H9 (cell line): ENCODE measurements at regions not wholly inside any gene's neighbourhood (a gene's known extent, or its start where the extent isn't known, plus 50 kb on each side); places are given as distances from the start of the nearest gene placed in this dataset.

Experiments
- DNase-seq: peaks from one replicate; pipeline ENCODE4 v3.0.0-alpha.2; 2017
- H2AFZ ChIP-seq: one replicate; pipeline ENCODE4 v1.6.1; 2013; ENCODE audit warnings: mild to moderate bottlenecking, low read length, control low read depth, moderate library complexity
- H2AK5ac ChIP-seq: 2 replicates; pipeline ENCODE4 v1.6.1; 2013; ENCODE audit warnings: low read length, control low read depth, mixed read lengths; ENCODE audit not compliant: insufficient read length
- H2BK120ac ChIP-seq: one replicate; pipeline ENCODE4 v1.6.1; 2013; ENCODE audit warnings: low read depth, mild to moderate bottlenecking, low read length, control low read depth, inconsistent platforms; ENCODE audit not compliant: poor library complexity, severe bottlenecking
- H2BK12ac ChIP-seq: 2 replicates; pipeline ENCODE4 v1.6.1; 2013; ENCODE audit warnings: low read length, control low read depth, mixed read lengths, low read depth; ENCODE audit not compliant: insufficient read length
- H2BK15ac ChIP-seq: 2 replicates; pipeline ENCODE4 v1.6.1; 2013; ENCODE audit warnings: low read depth, low read length, control low read depth
- H2BK20ac ChIP-seq: one replicate; pipeline ENCODE4 v1.6.1; 2013; ENCODE audit warnings: low read depth, mild to moderate bottlenecking, low read length, control low read depth, inconsistent platforms; ENCODE audit not compliant: poor library complexity, severe bottlenecking
- H2BK5ac ChIP-seq: 2 replicates; pipeline ENCODE4 v1.6.1; 2013; ENCODE audit warnings: low read length, control low read depth, mixed read lengths; ENCODE audit not compliant: insufficient read length
- H3K14ac ChIP-seq: 2 replicates; pipeline ENCODE4 v1.6.1; 2013; ENCODE audit warnings: low read length, control low read depth; ENCODE audit not compliant: insufficient read depth
- H3K18ac ChIP-seq: 2 replicates; pipeline ENCODE4 v1.6.1; 2013; ENCODE audit warnings: low read depth, mild to moderate bottlenecking, mixed read lengths, low read length, control low read depth; ENCODE audit not compliant: insufficient read length
- H3K23ac ChIP-seq: 2 replicates; pipeline ENCODE4 v1.6.1; 2013; ENCODE audit warnings: low read length, control low read depth, mixed read lengths, low read depth; ENCODE audit not compliant: insufficient read length
- H3K23me2 ChIP-seq: 2 replicates; pipeline ENCODE4 v1.6.1; 2013; ENCODE audit warnings: low read depth, mild to moderate bottlenecking, mixed read lengths, low read length, control low read depth; ENCODE audit not compliant: insufficient read length, poor library complexity, severe bottlenecking
- H3K27ac ChIP-seq: 2 replicates; pipeline ENCODE4 v1.5.1; 2013; ENCODE audit warnings: low read length, control low read depth, mixed read lengths, low read depth; ENCODE audit not compliant: insufficient read length
- H3K27me3 ChIP-seq: 2 replicates; pipeline ENCODE4 v1.6.1; 2013; ENCODE audit warnings: low read length, control low read depth, inconsistent platforms; ENCODE audit not compliant: insufficient read depth
- H3K4ac ChIP-seq: 2 replicates; pipeline ENCODE4 v1.6.1; 2013; ENCODE audit warnings: low read depth, mild to moderate bottlenecking, control low read depth, inconsistent platforms, low read length, moderate library complexity
- H3K4me1 ChIP-seq: 2 replicates; pipeline ENCODE4 v1.6.1; 2013; ENCODE audit warnings: low read length, control low read depth, inconsistent platforms; ENCODE audit not compliant: insufficient read depth
- H3K4me2 ChIP-seq: 2 replicates; pipeline ENCODE4 v1.6.1; 2013; ENCODE audit warnings: low read length, control low read depth, mixed read lengths; ENCODE audit not compliant: insufficient read length, insufficient read depth
- H3K56ac ChIP-seq: 2 replicates; pipeline ENCODE4 v1.6.1; 2013; ENCODE audit warnings: low read depth, mild to moderate bottlenecking, mixed read lengths, low read length, control low read depth; ENCODE audit not compliant: insufficient read length
- H3K79me1 ChIP-seq: 2 replicates; pipeline ENCODE4 v1.6.1; 2013; ENCODE audit warnings: low read depth, mild to moderate bottlenecking, moderate library complexity, low read length, control low read depth, inconsistent platforms; ENCODE audit not compliant: insufficient read depth, poor library complexity, severe bottlenecking
- H3K79me2 ChIP-seq: 2 replicates; pipeline ENCODE4 v1.6.1; 2013; ENCODE audit warnings: low read length, control low read depth, inconsistent platforms; ENCODE audit not compliant: insufficient read depth
- H3K9ac ChIP-seq: 2 replicates; pipeline ENCODE4 v1.6.1; 2013; ENCODE audit warnings: low read length, control low read depth, mixed read lengths; ENCODE audit not compliant: insufficient read length; ENCODE audit errors: extremely low read depth
- H3K9me3 ChIP-seq: one replicate; pipeline ENCODE4 v1.6.1; 2013; ENCODE audit warnings: low read depth, low read length, inconsistent platforms; ENCODE audit not compliant: control insufficient read depth
- H3T11ph ChIP-seq: one replicate; pipeline ENCODE4 v1.6.1; 2013; ENCODE audit warnings: mild to moderate bottlenecking, low read length, control low read depth, inconsistent platforms
- H4K20me1 ChIP-seq: one replicate; pipeline ENCODE4 v1.6.1; 2013; ENCODE audit not compliant: control insufficient read depth, insufficient read length, insufficient read depth
- H4K5ac ChIP-seq: 2 replicates; pipeline ENCODE4 v1.6.1; 2013; ENCODE audit warnings: low read depth, mild to moderate bottlenecking, mixed read lengths, low read length, control low read depth; ENCODE audit not compliant: insufficient read length
- H4K8ac ChIP-seq: replicated peaks from 2 replicates; pipeline ENCODE4 v1.6.1; 2013; ENCODE audit warnings: low read length, control low read depth, mixed read lengths, low read depth; ENCODE audit not compliant: insufficient read length
- H4K91ac ChIP-seq: 2 replicates; pipeline ENCODE4 v1.6.1; 2013; ENCODE audit warnings: low read depth, mild to moderate bottlenecking, moderate library complexity, mixed read lengths, low read length, control low read depth; ENCODE audit not compliant: insufficient read length
- H3K27ac Mint-ChIP-seq, 3 experiments: 2 replicates in 2 of 3; 3 replicates in 1 of 3; pipeline ENCODE4 v1.8.0; 2020 to 2021; ENCODE audit warnings: mixed read lengths in 3 of 3, mild to moderate bottlenecking in 1 of 3, moderate library complexity in 1 of 3
- H3K27me3 Mint-ChIP-seq: 2 replicates; pipeline ENCODE4 v1.8.0; 2021; ENCODE audit warnings: low read depth, mild to moderate bottlenecking, moderate library complexity, mixed read lengths
- H3K36me3 Mint-ChIP-seq, 3 experiments: 2 replicates in 2 of 3; 3 replicates in 1 of 3; pipeline ENCODE4 v1.8.0; 2020 to 2021; ENCODE audit warnings: low read depth in 3 of 3, mixed read lengths in 3 of 3; ENCODE audit not compliant: insufficient read depth in 1 of 3
- H3K4me1 Mint-ChIP-seq, 2 experiments: 2 replicates each; pipeline ENCODE4 v1.8.0; 2020; ENCODE audit warnings: mixed read lengths in 2 of 2
- H3K4me3 Mint-ChIP-seq, 2 experiments: 2 replicates in 1 of 2; 3 replicates in 1 of 2; pipeline ENCODE4 v1.8.0; 2020 to 2021; ENCODE audit warnings: mild to moderate bottlenecking in 2 of 2, mixed read lengths in 2 of 2, moderate library complexity in 1 of 2
- H3K9me3 Mint-ChIP-seq, 2 experiments: 2 replicates in 1 of 2; 3 replicates in 1 of 2; pipeline ENCODE4 v1.8.0; 2020; ENCODE audit warnings: mild to moderate bottlenecking in 2 of 2, mixed read lengths in 2 of 2, moderate library complexity in 1 of 2
- CTCF ChIP-seq: fragments of 200-600 bp; sonication (generic); conservative IDR thresholded peaks from 3 replicates; pipeline ENCODE4 v1.8.0; 2021; ENCODE audit warnings: antibody characterized with exemption, mild to moderate bottlenecking
- WGBS: extraction: QIAGEN DNeasy Blood & Tissue Kit; methylation state at CpG from one replicate; pipeline ENCODE4 v1.1.7; 2013; ENCODE audit warnings: missing lambda C conversion rate, low lambda C conversion rate, mixed read lengths; ENCODE audit not compliant: insufficient read length; ENCODE audit errors: extremely low coverage; 5-methylcytosine and 5-hydroxymethylcytosine counted together

- no peak overlapping the region for H3K9ac ChIP-seq
- H2AK5ac ChIP-seq, result no peak overlapping the region
- no peak overlapping the region for H3K4ac ChIP-seq
- no peaks in the 10 kb centered on the region for H4K20me1 ChIP-seq
- no peak for TF ChIP-seq CTCF
- no peak overlapping the region for H3K4me2 ChIP-seq
- H2BK20ac ChIP-seq, result no peak overlapping the region
- H3K18ac ChIP-seq, result no peak overlapping the region
- H3K23ac ChIP-seq, result no peak overlapping the region
- no peaks in the 10 kb centered on the region for H3K79me1 ChIP-seq
- no peaks in the 10 kb centered on the region for H3K9me3 ChIP-seq
- no peak overlapping the region for H3K56ac ChIP-seq
- no peaks in the 10 kb centered on the region; the same call in 1 of the 2 replicates for H3K4me1 ChIP-seq
- H2BK15ac ChIP-seq, result no peak overlapping the region
- no peaks in the 10 kb centered on the region for H3K79me2 ChIP-seq
- no peaks in the 10 kb centered on the region for H3K23me2 ChIP-seq
- H4K5ac ChIP-seq, result no peak overlapping the region
- peaks cover 12 to 18% of the 10 kb centered on the region in 2 experiments; a peak in 3 of 4 replicates for H3K4me1 Mint-ChIP-seq
- no peak overlapping the region for H2AFZ ChIP-seq
- peaks cover 0 to 4% (median 0%) of the 10 kb centered on the region in 3 experiments; a peak in 2 of 7 replicates for H3K36me3 Mint-ChIP-seq
- no peak overlapping the region for H4K8ac ChIP-seq
- no peak overlapping the region for H3K27ac ChIP-seq
- no peak overlapping the region for H2BK5ac ChIP-seq
- H3K14ac ChIP-seq, result no peak overlapping the region
- no peaks in the 10 kb centered on the region for H3K9me3 Mint-ChIP-seq
- H3T11ph ChIP-seq, result no peak overlapping the region
- no peaks in the 10 kb centered on the region for H3K27me3 ChIP-seq
- H2BK120ac ChIP-seq, result no peak overlapping the region
- no peak for DNase-seq
- WGBS, result no CpG with 5 or more reads among the region's 8 CpGs
- no peak overlapping the region for H4K91ac ChIP-seq
- no peak overlapping the region for H3K4me3 Mint-ChIP-seq
- H2BK12ac ChIP-seq, result no peak overlapping the region
- H3K27me3 Mint-ChIP-seq, result peaks cover 12% of the 10 kb centered on the region
- no peak overlapping the region for H3K27ac Mint-ChIP-seq
Measured at GRCh38 chr11:116232364-116232828, 540.4 kb downstream of the BUD13 start.
